Upper lobe of right lung (tissue), 1 donor: ENCODE measurements at regions not wholly inside any gene's neighbourhood (a gene's known extent, or its start where the extent isn't known, plus 50 kb on each side); places are given as distances from the start of the nearest gene placed in this dataset.

Experiments
- ATAC-seq: fragments of 200-7000 bp; cut with Tn5 transposase; one replicate; pipeline ENCODE4 v1.9.1; 2020; ENCODE audit warnings: mild to moderate bottlenecking, moderate library complexity
- DNase-seq: peaks from one replicate; pipeline ENCODE4 v3.0.0-alpha.2; 2020
- H3K27ac ChIP-seq: fragments of 200-600 bp; one replicate; pipeline ENCODE4 v1.8.0; 2022
- H3K27me3 ChIP-seq: fragments of 200-600 bp; one replicate; pipeline ENCODE4 v1.8.0; 2022; ENCODE audit warnings: mild to moderate bottlenecking
- H3K36me3 ChIP-seq: fragments of 200-600 bp; one replicate; pipeline ENCODE4 v1.8.0; 2022
- H3K4me1 ChIP-seq: fragments of 200-600 bp; one replicate; pipeline ENCODE4 v1.8.0; 2022
- H3K4me3 ChIP-seq: fragments of 200-600 bp; one replicate; pipeline ENCODE4 v1.8.0; 2022; ENCODE audit warnings: mild to moderate bottlenecking
- H3K9me3 ChIP-seq: fragments of 200-600 bp; one replicate; pipeline ENCODE4 v1.8.0; 2022
- intact Hi-C: fragments of 100-400 bp; cut with DNase I; formaldehyde crosslinking; loops from one replicate; pipeline ENCODE4 v1.11.0; 2022
- TF ChIP-seq, protein P1 (sequence below): fragments of 200-600 bp; IDR thresholded peaks from one replicate; pipeline ENCODE4 v1.8.0; 2022; ENCODE audit warnings: antibody characterized with exemption
- donor health status: DM: no; HTN: yes; CAD: no; lungs with severe emphysema.

DNA sequence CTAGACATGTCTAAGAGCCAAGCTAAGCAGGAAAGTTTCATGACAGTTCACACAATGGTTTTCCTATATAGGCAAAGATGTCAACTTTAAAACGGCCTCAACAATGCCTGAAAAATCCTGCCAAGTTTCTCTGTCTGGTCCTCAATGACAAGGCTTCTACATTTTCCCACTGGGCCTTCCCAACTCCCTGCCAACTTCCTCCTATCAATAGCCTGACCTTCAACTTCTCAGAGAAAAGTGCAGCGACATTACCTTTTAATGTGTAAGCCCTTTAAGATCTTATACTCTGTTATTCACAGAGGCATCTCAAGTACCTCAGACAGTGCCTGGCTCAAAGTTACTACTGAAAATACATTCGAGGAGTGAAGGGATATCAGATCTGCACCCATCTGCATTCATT is 56.2 kb upstream of the BTBD3 start:
- intact Hi-C loops, result no loop called here
- Histone ChIP-seq H3K27ac (no peak overlapping the region), H3K4me3 (no peak overlapping the region), H3K27me3 (no peaks in the 10 kb centered on the region), H3K4me1 (no peaks in the 10 kb centered on the region), H3K9me3 (no peaks in the 10 kb centered on the region), H3K36me3 (no peaks in the 10 kb centered on the region)
- ATAC-seq (no peak), DNase-seq (no peak)
- TF ChIP-seq, protein P1, sequence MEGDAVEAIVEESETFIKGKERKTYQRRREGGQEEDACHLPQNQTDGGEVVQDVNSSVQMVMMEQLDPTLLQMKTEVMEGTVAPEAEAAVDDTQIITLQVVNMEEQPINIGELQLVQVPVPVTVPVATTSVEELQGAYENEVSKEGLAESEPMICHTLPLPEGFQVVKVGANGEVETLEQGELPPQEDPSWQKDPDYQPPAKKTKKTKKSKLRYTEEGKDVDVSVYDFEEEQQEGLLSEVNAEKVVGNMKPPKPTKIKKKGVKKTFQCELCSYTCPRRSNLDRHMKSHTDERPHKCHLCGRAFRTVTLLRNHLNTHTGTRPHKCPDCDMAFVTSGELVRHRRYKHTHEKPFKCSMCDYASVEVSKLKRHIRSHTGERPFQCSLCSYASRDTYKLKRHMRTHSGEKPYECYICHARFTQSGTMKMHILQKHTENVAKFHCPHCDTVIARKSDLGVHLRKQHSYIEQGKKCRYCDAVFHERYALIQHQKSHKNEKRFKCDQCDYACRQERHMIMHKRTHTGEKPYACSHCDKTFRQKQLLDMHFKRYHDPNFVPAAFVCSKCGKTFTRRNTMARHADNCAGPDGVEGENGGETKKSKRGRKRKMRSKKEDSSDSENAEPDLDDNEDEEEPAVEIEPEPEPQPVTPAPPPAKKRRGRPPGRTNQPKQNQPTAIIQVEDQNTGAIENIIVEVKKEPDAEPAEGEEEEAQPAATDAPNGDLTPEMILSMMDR, result no peak

DNA sequence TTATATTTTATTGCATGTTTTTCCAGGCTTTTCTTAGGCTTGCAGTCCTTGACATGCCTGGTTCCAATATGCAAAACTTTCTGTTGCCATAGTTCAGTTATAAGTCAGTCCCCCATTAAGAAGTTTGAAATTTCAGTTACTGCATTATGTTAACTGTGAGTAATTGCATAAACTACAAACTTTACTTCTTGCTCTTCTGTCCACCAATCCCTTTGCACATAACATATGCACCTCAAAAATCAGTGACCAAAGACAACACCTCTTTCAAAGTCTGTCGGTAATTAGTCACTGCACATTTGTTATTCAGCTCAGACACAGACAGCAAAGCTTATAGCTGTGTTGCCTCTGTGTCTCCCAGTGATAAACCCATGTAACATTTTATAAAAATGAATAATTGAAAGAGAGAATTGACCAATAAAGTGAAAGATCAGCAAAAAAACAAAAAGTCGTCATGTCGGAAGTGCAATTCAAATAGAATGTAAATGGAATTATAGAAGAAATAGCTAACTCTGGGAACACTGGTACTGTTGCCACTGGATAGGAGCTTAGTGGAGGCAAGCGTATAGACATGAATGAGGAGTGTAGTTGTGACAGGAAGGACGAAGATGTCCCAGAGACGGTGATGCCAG is 50.3 kb upstream of the BTBD3 start:
- Histone ChIP-seq H3K9me3 (no peaks in the 10 kb centered on the region), H3K27me3 (no peaks in the 10 kb centered on the region), H3K4me1 (no peaks in the 10 kb centered on the region), H3K4me3 (no peak overlapping the region), H3K27ac (no peak overlapping the region), H3K36me3 (no peaks in the 10 kb centered on the region)
- TF ChIP-seq, protein P1, result no peak
- DNase-seq, result no peak
- intact Hi-C loops, result no loop called here
- no peak for ATAC-seq
